AG04450 (cell line): ENCODE measurements at regions not wholly inside any gene's neighbourhood (a gene's known extent, or its start where the extent isn't known, plus 50 kb on each side); places are given as distances from the start of the nearest gene placed in this dataset.

Experiments
- CTCF ChIA-PET: fragments of 300-600, 350-600 bp; formaldehyde crosslinking; extraction: SDS; loops from one replicate; lab custom pipeline; 2022; ENCODE audit warnings: antibody characterized with exemption, inconsistent platforms; lab: Charles Lee
- POLR2A ChIA-PET: fragments of 350-600 bp; formaldehyde crosslinking; extraction: SDS; loops from one replicate; lab custom pipeline; 2021; ENCODE audit warnings: antibody characterized with exemption, inconsistent platforms; lab: Yijun Ruan, JAX
- DNase-seq: peaks from one replicate; pipeline ENCODE4 v3.0.0-alpha.2; 2011; ENCODE audit warnings: low read depth, low spot score
- H3K27ac ChIP-seq: one replicate; pipeline ENCODE4 v1.5.1; 2012; ENCODE audit warnings: low read depth, low read length, control low read depth
- H3K27me3 ChIP-seq: one replicate; pipeline ENCODE4 v1.6.0; 2012; ENCODE audit warnings: low read length; ENCODE audit not compliant: control insufficient read depth, insufficient read depth
- H3K4me3 ChIP-seq: 2 replicates; pipeline ENCODE4 v1.5.1; 2011; ENCODE audit warnings: mild to moderate bottlenecking, low read depth, low read length, control low read depth
- H3K9me3 ChIP-seq: 2 replicates; pipeline ENCODE4 v1.5.1; 2012; ENCODE audit warnings: low read length; ENCODE audit not compliant: control insufficient read depth, insufficient read depth
- TF ChIP-seq, protein P1 (sequence below): IDR thresholded peaks from 2 replicates; pipeline ENCODE4 v1.5.1; 2011; ENCODE audit warnings: low read depth, low read length, control low read depth, inconsistent platforms

DNA sequence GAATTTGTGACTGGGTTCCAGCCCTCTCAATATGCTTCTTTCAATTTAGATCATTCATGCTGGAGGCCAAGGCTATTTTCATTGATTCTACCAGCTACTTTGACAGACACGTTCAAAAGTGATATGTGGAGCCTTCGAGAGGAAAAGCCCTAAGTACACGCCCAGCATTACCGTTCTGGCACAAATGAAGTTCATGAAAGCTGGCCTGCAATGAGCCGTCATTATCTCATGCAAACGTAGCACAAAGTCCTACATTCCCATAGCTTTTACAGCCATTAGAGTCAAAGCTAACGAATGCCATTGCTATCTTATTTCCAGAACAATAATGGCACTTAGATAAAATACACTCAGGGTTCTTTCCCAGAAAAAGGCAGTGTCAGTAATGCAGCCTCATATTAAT lies 1237.6 kb downstream of the EFNB2 start:
- Histone ChIP-seq H3K27ac (no peak overlapping the region), H3K9me3 (no peaks in the 10 kb centered on the region), H3K4me3 (no peak overlapping the region), H3K27me3 (no peaks in the 10 kb centered on the region)
- POLR2A ChIA-PET: no interaction called here
- TF ChIP-seq, protein P1, sequence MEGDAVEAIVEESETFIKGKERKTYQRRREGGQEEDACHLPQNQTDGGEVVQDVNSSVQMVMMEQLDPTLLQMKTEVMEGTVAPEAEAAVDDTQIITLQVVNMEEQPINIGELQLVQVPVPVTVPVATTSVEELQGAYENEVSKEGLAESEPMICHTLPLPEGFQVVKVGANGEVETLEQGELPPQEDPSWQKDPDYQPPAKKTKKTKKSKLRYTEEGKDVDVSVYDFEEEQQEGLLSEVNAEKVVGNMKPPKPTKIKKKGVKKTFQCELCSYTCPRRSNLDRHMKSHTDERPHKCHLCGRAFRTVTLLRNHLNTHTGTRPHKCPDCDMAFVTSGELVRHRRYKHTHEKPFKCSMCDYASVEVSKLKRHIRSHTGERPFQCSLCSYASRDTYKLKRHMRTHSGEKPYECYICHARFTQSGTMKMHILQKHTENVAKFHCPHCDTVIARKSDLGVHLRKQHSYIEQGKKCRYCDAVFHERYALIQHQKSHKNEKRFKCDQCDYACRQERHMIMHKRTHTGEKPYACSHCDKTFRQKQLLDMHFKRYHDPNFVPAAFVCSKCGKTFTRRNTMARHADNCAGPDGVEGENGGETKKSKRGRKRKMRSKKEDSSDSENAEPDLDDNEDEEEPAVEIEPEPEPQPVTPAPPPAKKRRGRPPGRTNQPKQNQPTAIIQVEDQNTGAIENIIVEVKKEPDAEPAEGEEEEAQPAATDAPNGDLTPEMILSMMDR: no peak
- CTCF ChIA-PET: no interaction called here
- no peak for DNase-seq

DNA sequence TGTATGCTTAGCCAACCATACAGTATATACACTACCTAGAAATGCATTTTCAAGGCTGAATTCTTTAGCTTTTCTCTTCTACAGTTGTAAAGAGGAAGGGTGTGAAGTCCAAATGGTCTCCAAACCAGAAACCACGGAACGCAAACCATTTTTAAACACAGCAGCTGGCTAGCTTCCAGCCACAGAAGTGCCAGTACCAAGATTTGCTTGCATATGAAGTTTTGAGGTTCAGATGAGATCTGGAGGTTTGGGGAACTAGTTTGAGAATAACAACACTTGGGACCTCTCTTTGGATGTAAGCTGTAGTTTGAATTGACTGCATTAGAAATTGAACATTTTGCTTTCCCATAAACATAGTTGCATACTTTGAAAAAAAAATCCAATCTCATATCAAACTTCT lies 1243.5 kb downstream of the EFNB2 start:
- CTCF ChIA-PET: no interaction called here
- POLR2A ChIA-PET: no interaction called here
- H3K27me3 ChIP-seq: no peaks in the 10 kb centered on the region
- H3K27ac ChIP-seq: no peak overlapping the region
- TF ChIP-seq, protein P1: no peak
- DNase-seq: no peak
- no peak overlapping the region for H3K4me3 ChIP-seq
- H3K9me3 ChIP-seq: no peaks in the 10 kb centered on the region

DNA sequence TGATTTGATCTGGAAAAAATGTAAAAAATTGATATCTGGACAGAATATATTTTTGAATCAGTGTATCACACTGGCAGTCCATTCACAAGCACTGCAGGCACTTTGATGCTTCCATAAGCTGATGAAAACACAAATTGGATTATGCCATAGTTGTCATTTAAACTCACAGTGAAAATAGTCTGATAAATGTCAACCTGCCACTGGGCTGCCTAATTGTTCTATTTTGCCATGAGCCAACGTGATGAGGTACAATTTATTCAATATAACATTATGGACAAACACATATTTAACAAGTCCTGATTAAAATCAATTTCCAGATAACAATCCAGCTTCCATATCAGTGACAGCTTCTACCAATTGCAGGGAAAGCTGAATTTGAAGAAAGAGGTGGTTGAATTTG lies 1244.9 kb downstream of the EFNB2 start:
- H3K9me3 ChIP-seq: no peaks in the 10 kb centered on the region
- H3K27ac ChIP-seq: no peak overlapping the region
- DNase-seq: no peak
- H3K4me3 ChIP-seq: no peak overlapping the region
- ChIA-PET CTCF (no interaction called here), POLR2A (no interaction called here)
- TF ChIP-seq, protein P1: no peak
- H3K27me3 ChIP-seq: no peaks in the 10 kb centered on the region

- CTCF ChIA-PET: no interaction called here
- Histone ChIP-seq H3K27ac (no peak overlapping the region), H3K9me3 (no peaks in the 10 kb centered on the region), H3K4me3 (no peak overlapping the region), H3K27me3 (no peaks in the 10 kb centered on the region)
- POLR2A ChIA-PET: no interaction called here
- DNase-seq: no peak
- TF ChIP-seq, protein P1: no peak
Measured at GRCh38 chr13:105285526-105285925, 1249.9 kb downstream of the EFNB2 start.

DNA sequence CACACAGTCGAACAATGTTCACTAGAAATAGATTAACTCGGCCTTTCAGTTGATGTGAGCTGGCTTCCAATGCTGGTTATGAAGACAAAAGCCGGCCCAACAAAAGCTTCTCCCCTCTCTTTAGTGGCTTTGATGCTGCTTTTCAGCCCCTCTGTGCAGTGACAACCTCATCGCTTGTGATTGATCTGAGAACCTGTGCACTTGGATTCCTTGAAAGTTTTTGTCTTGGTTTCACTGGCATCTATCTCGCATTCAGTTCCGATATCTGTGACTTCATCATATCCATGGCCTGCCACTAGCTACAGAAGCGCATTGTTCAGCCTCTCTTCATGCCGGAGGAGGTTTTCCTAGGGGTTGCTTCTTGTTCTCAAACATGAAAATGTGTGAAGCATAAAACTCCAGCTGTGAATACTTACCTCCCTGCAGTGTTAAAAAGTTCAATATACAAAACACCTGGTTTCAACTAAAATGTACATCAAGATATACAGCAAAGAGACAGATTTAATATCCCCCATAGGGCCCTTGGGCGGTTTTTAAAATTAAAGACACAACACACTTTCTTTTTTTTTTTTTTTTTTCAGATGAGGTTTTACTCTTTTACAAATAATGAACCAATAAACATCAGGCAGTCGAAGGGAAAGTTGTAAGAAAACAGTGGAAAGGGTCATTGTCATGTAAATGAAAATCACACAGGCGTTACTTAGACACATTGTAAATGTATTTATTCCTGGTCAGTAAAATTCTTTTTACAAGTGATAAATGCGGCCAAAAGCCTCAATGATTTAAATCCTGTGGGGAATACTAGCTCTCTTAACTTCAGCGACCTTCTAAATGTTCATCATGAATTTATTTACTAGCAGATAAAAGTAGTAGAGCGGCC lies 1252.8 kb downstream of the EFNB2 start:
- TF ChIP-seq, protein P1: no peak
- no peak overlapping the region for H3K4me3 ChIP-seq
- no peaks in the 10 kb centered on the region for H3K9me3 ChIP-seq
- H3K27me3 ChIP-seq: no peaks in the 10 kb centered on the region
- ChIA-PET POLR2A (no interaction called here), CTCF (no interaction called here)
- no peak overlapping the region for H3K27ac ChIP-seq
- DNase-seq: no peak
